Upper lobe of left lung (tissue), 6 donors: ENCODE measurements at regions not wholly inside any gene's neighbourhood (a gene's known extent, or its start where the extent isn't known, plus 50 kb on each side); places are given as distances from the start of the nearest gene placed in this dataset.

Source experiments
- ATAC-seq, 2 donors: fragments of 200-7000 bp; cut with Tn5 transposase; one replicate each; pipeline ENCODE4 v1.9.1; 2022; ENCODE audit warnings: mild to moderate bottlenecking in 2 of 2, moderate library complexity in 2 of 2; ENCODE audit not compliant: low FRiP score in 2 of 2
- DNase-seq, 2 donors: peaks; one replicate each; pipeline ENCODE4 v3.0.0-alpha.2; 2019 to 2020
- H3K27ac ChIP-seq, 4 donors: fragments of 200-600 bp; sonication (generic); one replicate each; pipeline ENCODE4 v1.5.1; 2016 to 2019
- H3K27me3 ChIP-seq, 4 donors: fragments of 200-600 bp; sonication (generic); one replicate each; pipeline ENCODE4 v1.5.1; 2017 to 2019
- H3K36me3 ChIP-seq, 4 donors: fragments of 200-600 bp; sonication (generic); one replicate each; pipeline ENCODE4 v1.5.1; 2016 to 2019
- H3K4me1 ChIP-seq, 4 donors: fragments of 200-600 bp; sonication (generic); one replicate each; pipeline ENCODE4 v1.5.1; 2018 to 2019
- H3K4me3 ChIP-seq, 4 donors: fragments of 200-600 bp; sonication (generic); one replicate each; pipeline ENCODE4 v1.5.1; 2017 to 2019; ENCODE audit warnings: mild to moderate bottlenecking in 2 of 4, moderate library complexity in 1 of 4
- H3K9me3 ChIP-seq, 4 donors: fragments of 200-600 bp; sonication (generic); one replicate each; pipeline ENCODE4 v1.5.1; 2018 to 2019
- CTCF ChIP-seq, 6 experiments: fragments of 450-650 bp in 4 of 6; fragments of 200-600 bp in 2 of 6; sonication (generic) in 2 of 6; IDR thresholded peaks; one replicate each; pipeline ENCODE4 v1.5.1; 2016 to 2019; ENCODE audit warnings: antibody characterized with exemption in 6 of 6
- EP300 ChIP-seq, 4 donors: sonication (generic); formaldehyde crosslinking; IDR thresholded peaks; one replicate each; pipeline ENCODE4 v1.5.1; 2017; ENCODE audit warnings: antibody characterized with exemption in 4 of 4, control low read depth in 2 of 4
- POLR2A ChIP-seq, 4 donors: fragments of 450-650 bp; IDR thresholded peaks; one replicate each; pipeline ENCODE4 v1.5.1; 2016 to 2017; ENCODE audit warnings: antibody characterized with exemption in 4 of 4, mild to moderate bottlenecking in 2 of 4
- POLR2AphosphoS5 ChIP-seq, 2 donors: sonication (generic); formaldehyde crosslinking; IDR thresholded peaks; one replicate each; pipeline ENCODE4 v1.5.1; 2017; ENCODE audit warnings: antibody characterized with exemption in 2 of 2
- WGBS, 2 donors: methylation state at CpG; one replicate each; pipeline ENCODE4 v1.1.5; 2017 to 2018; 5-methylcytosine and 5-hydroxymethylcytosine counted together
- donor health status: DM: no; HTN: no; CAD: no; lungs with moderate emphysema.
- donor health status: DM: no; HTN: yes; CAD: no; lungs with severe emphysema.

GRCh38 chr2:43085929-43086328 is 140.5 kb downstream of the ZFP36L2 start:
- H3K9me3 ChIP-seq, result no peaks in the 10 kb centered on the region
- DNase-seq (no peak), ATAC-seq (no peak)
- peaks cover 57 to 74% (median 59%) of the 10 kb centered on the region in 4 donors for H3K4me1 ChIP-seq
- 80 to 81% methylated on average over 8 of the region's 8 CpGs for WGBS, 2 donors
- peak overlapping the region; percentile 86 to 90 (median 88) for H3K27ac ChIP-seq
- TF ChIP-seq EP300 (IDR thresholded peaks at IDR 0.05) (no peak), POLR2A (IDR thresholded peaks at IDR 0.05) (no peak), CTCF (IDR thresholded peaks at IDR 0.05) (no peak), POLR2AphosphoS5 (IDR thresholded peaks at IDR 0.05) (no peak)
- no peak overlapping the region for H3K4me3 ChIP-seq
- no peaks in the 10 kb centered on the region for H3K27me3 ChIP-seq
- H3K36me3 ChIP-seq, result no peaks in the 10 kb centered on the region

- DNase-seq, result no peak
- Histone ChIP-seq H3K36me3 (no peaks in the 10 kb centered on the region), H3K4me1 (peaks cover 57 to 74% (median 59%) of the 10 kb centered on the region in 4 donors), H3K27ac (peak overlapping the region; percentile 86 to 90 (median 88)), H3K4me3 (no peak overlapping the region), H3K9me3 (no peaks in the 10 kb centered on the region), H3K27me3 (no peaks in the 10 kb centered on the region)
- no peak for ATAC-seq
- WGBS, 2 donors, result 89 to 95% methylated on average over 11 of the region's 11 CpGs
- TF ChIP-seq POLR2A (IDR thresholded peaks at IDR 0.05), result no peak
- no peak for TF ChIP-seq EP300 (IDR thresholded peaks at IDR 0.05)
- TF ChIP-seq CTCF (IDR thresholded peaks at IDR 0.05), result no peak
- no peak for TF ChIP-seq POLR2AphosphoS5 (IDR thresholded peaks at IDR 0.05)
Measured at GRCh38 chr2:43085505-43085904, 140.9 kb downstream of the ZFP36L2 start.

GRCh38 chr2:43084699-43085091 is 141.7 kb downstream of the ZFP36L2 start:
- Histone ChIP-seq H3K4me1 (peaks cover 57 to 78% (median 59%) of the 10 kb centered on the region in 4 donors), H3K9me3 (no peaks in the 10 kb centered on the region), H3K27me3 (no peaks in the 10 kb centered on the region), H3K27ac (peak overlapping the region; percentile 86 to 90 (median 88)), H3K4me3 (no peak overlapping the region), H3K36me3 (no peaks in the 10 kb centered on the region)
- TF ChIP-seq EP300 (IDR thresholded peaks at IDR 0.05), result no peak
- DNase-seq (no peak), ATAC-seq (no peak)
- WGBS, 2 donors, result 57 to 67% methylated on average over 8 of the region's 8 CpGs

GRCh38 chr2:43083710-43084698 is 142.4 kb downstream of the ZFP36L2 start:
- H3K27me3 ChIP-seq, result no peaks in the 10 kb centered on the region
- DNase-seq (no peak), ATAC-seq (peak in 1 of 2 donors; percentile 17)
- H3K27ac ChIP-seq, result peak overlapping the region; percentile 86 to 90 (median 88)
- WGBS, 2 donors, result 62 to 75% methylated on average over 10 to 13 of the region's 13 CpGs
- H3K4me1 ChIP-seq, result peaks cover 57 to 82% (median 59%) of the 10 kb centered on the region in 4 donors
- H3K9me3 ChIP-seq, result no peaks in the 10 kb centered on the region
- TF ChIP-seq POLR2AphosphoS5 (IDR thresholded peaks at IDR 0.05) (peak in 1 of 2 donors; percentile 43), CTCF (IDR thresholded peaks at IDR 0.05) (no peak), EP300 (IDR thresholded peaks at IDR 0.05) (no peak)
- H3K36me3 ChIP-seq, result no peaks in the 10 kb centered on the region
- H3K4me3 ChIP-seq, result no peak overlapping the region

- TF ChIP-seq POLR2A (IDR thresholded peaks at IDR 0.05), result no peak
- TF ChIP-seq EP300 (IDR thresholded peaks at IDR 0.05), result no peak
- TF ChIP-seq POLR2AphosphoS5 (IDR thresholded peaks at IDR 0.05), result no peak
- TF ChIP-seq CTCF (IDR thresholded peaks at IDR 0.05), result no peak
- Histone ChIP-seq H3K9me3 (no peaks in the 10 kb centered on the region), H3K27ac (peak overlapping the region; percentile 86 to 90 (median 88)), H3K4me1 (peaks cover 57 to 78% (median 58%) of the 10 kb centered on the region in 4 donors), H3K4me3 (no peak overlapping the region), H3K36me3 (no peaks in the 10 kb centered on the region), H3K27me3 (no peaks in the 10 kb centered on the region)
- ATAC-seq (no peak), DNase-seq (peak in 1 of 2 donors; percentile 51)
- 45% methylated on average over 10 of the region's 10 CpGs for WGBS, 2 donors
Measured at GRCh38 chr2:43082903-43083677, 143.3 kb downstream of the ZFP36L2 start.
